Stomach (tissue), 4 donors: ENCODE measurements at regions not wholly inside any gene's neighbourhood (a gene's known extent, or its start where the extent isn't known, plus 50 kb on each side); places are given as distances from the start of the nearest gene placed in this dataset.

Source experiments
- EP300 ChIP-seq: sonication (generic); formaldehyde crosslinking; IDR thresholded peaks from one replicate; pipeline ENCODE4 v1.6.1; 2017; ENCODE audit warnings: antibody characterized with exemption
- POLR2A ChIP-seq, 4 donors: fragments of 450-650 bp; IDR thresholded peaks; one replicate each; pipeline ENCODE4 v1.6.1; 2016; ENCODE audit warnings: antibody characterized with exemption in 4 of 4, control low read depth in 2 of 4, mild to moderate bottlenecking in 1 of 4, moderate library complexity in 1 of 4
- POLR2AphosphoS5 ChIP-seq, 3 donors: sonication (generic); formaldehyde crosslinking; IDR thresholded peaks; one replicate each; pipeline ENCODE4 v1.6.1; 2016; ENCODE audit warnings: antibody characterized with exemption in 3 of 3
- TF ChIP-seq, protein P1 (sequence below), 7 experiments: fragments of 450-650 bp in 4 of 7; fragments of 200-600 bp in 3 of 7; sonication (generic) in 3 of 7; IDR thresholded peaks; one replicate each; pipeline ENCODE4 v1.5.1; 2016 to 2019; ENCODE audit warnings: antibody characterized with exemption in 7 of 7, control low read depth in 2 of 7, mild to moderate bottlenecking in 1 of 7

DNA sequence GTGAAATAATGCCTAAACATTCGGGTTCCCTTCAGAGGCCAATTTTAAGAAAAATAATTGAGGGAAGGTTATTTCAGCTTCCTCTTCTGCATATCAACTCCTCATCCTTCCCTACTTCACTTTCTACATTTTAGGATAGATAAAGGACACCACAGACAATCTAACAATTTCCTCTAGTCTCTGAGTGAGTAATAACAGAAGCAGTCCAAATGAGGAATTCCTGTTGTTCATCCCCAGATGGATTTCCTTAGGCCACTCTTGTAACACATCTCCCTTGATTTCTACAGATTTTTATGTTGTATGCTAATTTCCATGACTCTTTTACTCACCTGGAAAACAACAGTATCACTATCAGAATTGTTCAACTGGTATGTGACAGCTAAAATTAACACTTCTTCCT is 87.7 kb upstream of the LYPLAL1 start:
- TF ChIP-seq, protein P1, sequence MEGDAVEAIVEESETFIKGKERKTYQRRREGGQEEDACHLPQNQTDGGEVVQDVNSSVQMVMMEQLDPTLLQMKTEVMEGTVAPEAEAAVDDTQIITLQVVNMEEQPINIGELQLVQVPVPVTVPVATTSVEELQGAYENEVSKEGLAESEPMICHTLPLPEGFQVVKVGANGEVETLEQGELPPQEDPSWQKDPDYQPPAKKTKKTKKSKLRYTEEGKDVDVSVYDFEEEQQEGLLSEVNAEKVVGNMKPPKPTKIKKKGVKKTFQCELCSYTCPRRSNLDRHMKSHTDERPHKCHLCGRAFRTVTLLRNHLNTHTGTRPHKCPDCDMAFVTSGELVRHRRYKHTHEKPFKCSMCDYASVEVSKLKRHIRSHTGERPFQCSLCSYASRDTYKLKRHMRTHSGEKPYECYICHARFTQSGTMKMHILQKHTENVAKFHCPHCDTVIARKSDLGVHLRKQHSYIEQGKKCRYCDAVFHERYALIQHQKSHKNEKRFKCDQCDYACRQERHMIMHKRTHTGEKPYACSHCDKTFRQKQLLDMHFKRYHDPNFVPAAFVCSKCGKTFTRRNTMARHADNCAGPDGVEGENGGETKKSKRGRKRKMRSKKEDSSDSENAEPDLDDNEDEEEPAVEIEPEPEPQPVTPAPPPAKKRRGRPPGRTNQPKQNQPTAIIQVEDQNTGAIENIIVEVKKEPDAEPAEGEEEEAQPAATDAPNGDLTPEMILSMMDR (IDR thresholded peaks at IDR 0.05), result no peak
- TF ChIP-seq POLR2AphosphoS5 (IDR thresholded peaks at IDR 0.05), result no peak
- no peak for TF ChIP-seq POLR2A (IDR thresholded peaks at IDR 0.05)
- no peak for TF ChIP-seq EP300
